HUES48 (cell line): ENCODE measurements at regions not wholly inside any gene's neighbourhood (a gene's known extent, or its start where the extent isn't known, plus 50 kb on each side); places are given as distances from the start of the nearest gene placed in this dataset.
A peak's percentile ranks its signal among the peaks of the same experiment; 100 is the strongest.
"Not testable (repeated sequence)": the region's sequence is repeated elsewhere in the genome, so short reads cannot be mapped to it uniquely, and the experiment has no call there.

Experiments used
- H3K27ac ChIP-seq: one replicate; pipeline ENCODE4 v1.7.0; 2013; ENCODE audit warnings: low read depth, low read length, inconsistent platforms
- H3K27me3 ChIP-seq: 2 replicates; pipeline ENCODE4 v1.6.1; 2013; ENCODE audit warnings: mild to moderate bottlenecking, low read length; ENCODE audit not compliant: control insufficient read depth, insufficient read depth
- H3K36me3 ChIP-seq: 2 replicates; pipeline ENCODE4 v1.6.1; 2013; ENCODE audit warnings: low read length; ENCODE audit not compliant: control insufficient read depth, insufficient read depth
- H3K4me1 ChIP-seq: 2 replicates; pipeline ENCODE4 v1.6.1; 2013; ENCODE audit warnings: mild to moderate bottlenecking, low read length; ENCODE audit not compliant: control insufficient read depth, insufficient read depth
- H3K4me3 ChIP-seq: 2 replicates; pipeline ENCODE4 v1.5.1; 2013; ENCODE audit warnings: mild to moderate bottlenecking, low read depth, low read length
- H3K9ac ChIP-seq: 2 replicates; pipeline ENCODE4 v1.6.1; 2013; ENCODE audit warnings: mild to moderate bottlenecking, low read depth, low read length, moderate library complexity
- H3K9me3 ChIP-seq: 2 replicates; pipeline ENCODE4 v1.6.1; 2013; ENCODE audit warnings: low read length; ENCODE audit not compliant: control insufficient read depth, insufficient read depth

DNA sequence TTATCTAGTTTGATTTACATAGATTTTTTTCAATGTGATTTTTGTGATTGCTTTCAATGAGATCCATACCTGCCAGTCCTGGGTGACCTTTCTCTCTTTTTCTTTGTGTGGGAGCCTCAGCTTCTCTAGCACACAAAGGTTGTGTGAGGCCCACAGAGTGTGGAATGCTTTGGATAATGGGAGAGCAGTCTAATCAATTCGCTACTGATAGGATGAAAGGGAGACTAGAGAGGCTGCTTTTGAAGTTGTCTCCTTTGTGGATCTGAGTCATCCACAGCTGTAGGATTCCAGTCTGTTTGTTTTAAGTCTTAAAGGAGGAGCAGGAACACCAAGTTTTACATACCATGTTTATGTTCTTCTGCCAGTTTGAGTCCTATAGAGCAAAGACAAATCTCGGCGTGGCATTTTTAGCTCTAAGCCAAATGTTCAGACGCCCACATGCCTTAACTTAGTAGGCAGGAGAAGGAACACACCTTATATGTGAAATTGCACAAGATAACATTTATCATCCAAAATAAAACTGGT lies 330.0 kb downstream of the ARL4A start:
- peak overlapping the region; percentile 20; the same call in 1 of the 2 replicates for H3K9ac ChIP-seq
- peaks cover 35% of the 10 kb centered on the region for H3K4me1 ChIP-seq
- H3K4me3 ChIP-seq = no peak overlapping the region
- peak overlapping the region; percentile 97 for H3K27ac ChIP-seq
- H3K9me3 ChIP-seq = no peaks in the 10 kb centered on the region
- H3K36me3 ChIP-seq = no peaks in the 10 kb centered on the region
- H3K27me3 ChIP-seq = no peaks in the 10 kb centered on the region

DNA sequence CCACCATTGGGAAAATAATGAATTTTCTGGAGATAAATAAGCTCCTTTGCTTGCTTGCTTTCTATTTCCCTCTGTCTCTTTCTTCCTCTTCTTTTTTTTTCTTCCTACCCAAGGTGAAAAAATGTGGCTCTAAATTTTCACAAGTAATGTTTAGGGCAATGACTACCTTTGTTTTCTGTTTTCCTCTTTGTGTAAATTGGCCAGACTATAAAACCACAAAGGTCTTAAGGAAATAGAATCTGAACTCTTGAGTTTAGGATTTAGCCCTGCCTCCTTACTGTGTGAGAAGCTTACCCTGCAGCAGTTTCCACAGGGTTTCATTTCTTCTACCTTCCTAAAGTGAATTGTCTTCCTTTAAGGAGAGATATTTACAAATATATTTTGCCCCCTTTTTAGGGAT lies 330.4 kb downstream of the ARL4A start:
- no peaks in the 10 kb centered on the region for H3K9me3 ChIP-seq
- H3K27ac ChIP-seq = peak overlapping the region; percentile 97
- no peaks in the 10 kb centered on the region for H3K27me3 ChIP-seq
- H3K9ac ChIP-seq = peak overlapping the region; percentile 20; the same call in 1 of the 2 replicates
- no peaks in the 10 kb centered on the region for H3K36me3 ChIP-seq
- peaks cover 36% of the 10 kb centered on the region for H3K4me1 ChIP-seq
- H3K4me3 ChIP-seq = no peak overlapping the region

DNA sequence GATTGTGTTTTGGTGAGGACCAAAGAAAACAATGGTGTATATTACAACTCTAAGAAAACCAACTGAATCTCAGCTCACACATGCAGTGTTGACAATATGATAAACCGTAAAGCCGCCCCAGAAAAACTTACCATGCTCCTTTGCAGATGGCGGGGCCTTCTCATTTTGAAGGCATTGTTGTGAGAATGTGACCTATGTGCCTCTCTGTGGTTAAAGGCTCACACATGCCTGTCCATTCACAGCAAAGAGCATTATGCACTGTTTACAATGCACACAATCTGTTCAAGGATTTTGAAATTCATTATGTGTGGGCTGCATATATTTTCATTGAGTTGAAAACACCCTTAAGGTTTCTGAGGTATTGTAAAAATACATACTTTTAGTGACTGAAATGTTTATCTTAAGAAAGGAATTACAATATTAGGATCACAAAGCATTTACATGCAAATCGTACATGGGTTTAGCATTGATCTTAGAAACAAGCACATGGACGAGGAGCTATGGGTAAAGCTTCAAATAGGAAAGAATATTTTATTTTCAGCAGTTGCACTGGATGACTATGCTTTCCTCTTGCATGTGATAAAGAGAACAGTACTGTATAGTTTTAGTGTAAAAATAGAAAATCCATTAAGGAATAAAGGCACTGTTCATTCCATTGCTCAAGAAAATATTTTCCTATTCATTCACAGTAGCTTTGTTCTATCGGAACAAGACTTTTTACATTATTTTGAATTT lies 334.3 kb downstream of the ARL4A start:
- Histone ChIP-seq H3K27ac (peak overlapping the region; percentile 40), H3K36me3 (no peaks in the 10 kb centered on the region), H3K4me1 (peaks cover 31% of the 10 kb centered on the region), H3K27me3 (no peaks in the 10 kb centered on the region), H3K9ac (no peak overlapping the region), H3K9me3 (no peaks in the 10 kb centered on the region), H3K4me3 (no peak overlapping the region)

DNA sequence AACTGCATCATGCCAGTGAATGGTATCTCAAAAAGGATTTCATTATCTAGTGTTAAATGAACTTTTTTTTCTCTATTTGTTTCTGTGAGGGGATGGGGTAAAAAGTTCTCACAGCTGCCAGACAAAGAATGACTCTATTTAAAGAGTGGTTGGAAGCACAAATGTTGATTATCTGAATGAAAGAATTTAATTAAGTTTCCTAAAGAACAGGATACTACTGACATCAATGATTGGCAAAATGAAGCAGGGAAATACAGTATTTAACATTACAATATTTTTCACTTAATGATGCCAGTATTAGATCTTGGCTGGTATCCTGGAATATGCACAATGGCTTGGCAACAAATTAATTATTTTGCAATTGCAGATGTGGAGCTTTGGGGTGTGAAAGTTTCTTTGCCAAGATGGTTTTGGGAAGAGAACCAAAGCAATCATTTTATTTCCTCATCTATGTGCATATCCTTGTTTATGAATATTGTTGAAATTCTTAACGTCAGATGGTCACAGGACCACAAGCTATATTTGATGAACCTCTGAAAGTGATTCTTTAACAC lies 336.8 kb downstream of the ARL4A start:
- peaks cover 13% of the 10 kb centered on the region for H3K4me1 ChIP-seq
- no peaks in the 10 kb centered on the region for H3K36me3 ChIP-seq
- no peak overlapping the region for H3K9ac ChIP-seq
- H3K4me3 ChIP-seq = no peak overlapping the region
- no peak overlapping the region for H3K27ac ChIP-seq
- H3K27me3 ChIP-seq = no peaks in the 10 kb centered on the region
- no peaks in the 10 kb centered on the region for H3K9me3 ChIP-seq

DNA sequence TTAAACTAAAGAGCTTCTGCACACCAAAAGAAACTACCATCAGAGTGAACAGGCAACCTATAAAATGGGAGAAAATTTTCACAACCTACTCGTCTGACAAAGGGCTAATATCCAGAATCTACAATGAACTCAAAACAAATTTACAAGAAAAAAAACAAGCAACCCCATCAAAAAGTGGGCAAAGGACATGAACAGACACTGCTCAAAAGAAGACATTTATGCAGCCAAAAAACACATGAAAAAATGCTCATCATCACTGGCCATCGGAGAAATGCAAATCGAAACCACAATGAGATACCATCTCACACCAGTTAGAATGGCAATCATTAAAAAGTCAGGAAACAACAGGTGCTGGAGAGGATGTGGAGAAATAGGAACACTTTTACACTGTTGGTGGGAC lies 337.6 kb downstream of the ARL4A start:
- H3K4me1 ChIP-seq = peaks cover 13% of the 10 kb centered on the region
- not testable (repeated sequence) for H3K9me3 ChIP-seq, H3K36me3 ChIP-seq, H3K9ac ChIP-seq, H3K27ac ChIP-seq, H3K27me3 ChIP-seq, H3K4me3 ChIP-seq

DNA sequence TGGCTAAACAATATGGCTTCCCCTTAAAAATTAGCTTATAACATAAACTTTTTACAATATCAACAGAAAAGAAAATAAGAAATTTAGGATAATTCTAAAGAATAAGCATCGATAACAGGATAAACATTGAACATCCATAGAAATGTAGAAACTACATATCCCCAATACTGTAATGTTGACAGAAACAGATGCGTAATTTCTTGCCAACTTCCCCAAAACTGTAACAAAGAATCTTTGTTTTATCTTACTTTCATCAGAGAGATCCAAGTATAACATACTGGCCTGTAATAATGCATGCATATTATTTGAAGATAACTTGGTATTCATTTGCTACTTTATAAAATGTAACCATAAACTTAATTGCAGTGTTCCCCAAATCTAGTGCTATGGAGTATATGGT lies 339.9 kb downstream of the ARL4A start:
- Histone ChIP-seq H3K4me1 (peaks cover 9% of the 10 kb centered on the region), H3K9me3 (no peaks in the 10 kb centered on the region), H3K9ac (no peak overlapping the region), H3K36me3 (no peaks in the 10 kb centered on the region), H3K27ac (no peak overlapping the region), H3K4me3 (no peak overlapping the region), H3K27me3 (no peaks in the 10 kb centered on the region)

DNA sequence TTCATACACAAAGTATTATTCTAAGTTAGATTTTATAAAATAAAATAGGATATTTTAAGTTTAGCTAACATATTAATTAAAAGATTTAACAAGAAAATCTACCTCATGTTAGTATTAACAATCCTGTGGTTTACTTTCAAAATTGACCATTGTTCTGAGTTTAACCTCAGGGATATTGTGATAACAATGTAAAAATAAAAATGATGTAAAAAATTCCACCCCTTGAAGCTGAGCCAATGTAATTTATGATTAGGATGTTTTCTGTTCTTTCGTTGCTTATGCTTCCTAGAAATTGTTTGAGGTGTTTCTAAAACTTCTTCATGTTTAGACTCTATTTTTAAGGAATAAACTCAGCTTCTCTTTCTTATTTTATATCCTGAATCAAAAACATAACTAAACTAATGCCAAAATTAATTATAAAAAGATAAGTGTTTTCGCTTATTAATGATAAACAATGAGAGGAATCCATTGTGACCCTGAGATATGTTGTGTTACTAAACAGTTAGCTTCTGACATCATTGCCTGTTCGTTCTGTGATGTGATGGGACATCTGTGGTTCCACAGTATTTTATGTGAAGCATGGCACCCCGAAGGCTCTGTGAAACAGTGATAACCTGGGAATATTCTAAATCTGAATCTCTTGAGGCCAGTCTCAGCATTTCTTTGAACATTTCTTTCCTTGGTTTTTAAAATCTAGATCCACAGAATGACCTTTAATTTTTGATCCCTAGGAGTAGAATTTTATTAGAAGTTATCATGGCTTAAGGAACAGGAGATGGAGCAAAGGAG lies 340.8 kb downstream of the ARL4A start:
- Histone ChIP-seq H3K36me3 (no peaks in the 10 kb centered on the region), H3K4me1 (peaks cover 16% of the 10 kb centered on the region), H3K27ac (no peak overlapping the region), H3K9ac (no peak overlapping the region), H3K4me3 (no peak overlapping the region), H3K9me3 (no peaks in the 10 kb centered on the region), H3K27me3 (no peaks in the 10 kb centered on the region)

DNA sequence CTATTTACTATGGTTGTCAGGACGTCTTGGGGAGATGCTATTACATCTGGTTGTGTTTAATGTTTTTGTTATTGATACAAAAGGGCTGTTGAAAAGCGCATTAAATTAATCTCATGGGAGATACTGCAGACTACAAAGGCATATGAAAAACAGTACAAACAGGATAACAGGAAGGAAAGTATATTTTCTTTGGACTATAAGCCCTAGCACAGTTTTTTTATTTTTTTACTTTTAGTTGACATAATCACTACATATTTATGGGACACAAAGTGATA lies 341.3 kb downstream of the ARL4A start:
- H3K4me3 ChIP-seq = no peak overlapping the region
- H3K4me1 ChIP-seq = peaks cover 21% of the 10 kb centered on the region

DNA sequence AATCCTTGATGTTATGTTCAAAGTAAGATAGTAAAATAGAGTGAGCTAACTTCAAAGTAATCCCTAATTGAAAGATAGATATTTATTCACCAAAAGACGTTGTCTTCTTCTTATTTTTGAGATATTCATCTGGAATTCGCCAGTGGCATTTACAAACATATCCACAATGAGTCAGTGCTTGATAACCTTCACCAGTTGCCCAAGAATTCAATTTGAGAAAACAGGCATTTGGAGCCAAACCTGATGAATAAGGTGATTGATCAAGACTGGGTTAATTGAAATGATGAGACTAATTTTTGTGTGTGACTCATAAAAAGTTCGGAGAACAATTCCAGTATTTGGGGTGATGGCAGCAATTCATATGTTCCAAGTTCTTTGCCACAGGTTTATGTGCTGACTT lies 344.0 kb downstream of the ARL4A start:
- no peaks in the 10 kb centered on the region for H3K27me3 ChIP-seq
- H3K9me3 ChIP-seq = peaks cover 10% of the 10 kb centered on the region; the same call in 1 of the 2 replicates
- H3K4me3 ChIP-seq = no peak overlapping the region
- H3K9ac ChIP-seq = no peak overlapping the region
- H3K36me3 ChIP-seq = no peaks in the 10 kb centered on the region
- H3K27ac ChIP-seq = no peak overlapping the region
- H3K4me1 ChIP-seq = peaks cover 29% of the 10 kb centered on the region

More for the DNA sequence above, 341.3 kb downstream of the ARL4A start:
- Histone ChIP-seq H3K9ac (no peak overlapping the region), H3K27me3 (no peaks in the 10 kb centered on the region), H3K27ac (no peak overlapping the region), H3K9me3 (no peaks in the 10 kb centered on the region), H3K36me3 (no peaks in the 10 kb centered on the region)

DNA sequence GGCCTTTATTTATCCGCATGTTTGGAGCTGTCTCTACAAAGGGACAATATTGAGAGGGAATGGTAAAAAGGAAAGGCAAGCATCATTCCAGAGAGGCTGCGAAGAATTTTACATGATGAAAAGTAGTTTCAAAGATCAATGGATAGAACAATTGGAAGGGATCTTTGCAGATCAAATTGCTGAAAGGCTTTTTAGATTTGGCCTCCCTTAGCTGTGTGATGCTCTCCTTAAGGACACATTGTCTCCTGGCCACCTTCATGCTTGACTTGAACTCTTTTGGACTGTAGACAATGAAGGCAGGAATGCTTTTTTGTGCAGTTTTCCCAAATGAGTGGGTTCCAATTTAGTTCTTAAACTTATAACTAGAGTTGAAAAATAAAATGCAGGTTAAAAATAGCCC lies 344.7 kb downstream of the ARL4A start:
- peaks cover 29% of the 10 kb centered on the region for H3K4me1 ChIP-seq
- H3K27ac ChIP-seq = peak overlapping the region; percentile 87
- H3K9me3 ChIP-seq = peaks cover 12% of the 10 kb centered on the region; the same call in 1 of the 2 replicates
- H3K9ac ChIP-seq = no peak overlapping the region
- no peaks in the 10 kb centered on the region for H3K36me3 ChIP-seq
- no peak overlapping the region for H3K4me3 ChIP-seq
- no peaks in the 10 kb centered on the region for H3K27me3 ChIP-seq

DNA sequence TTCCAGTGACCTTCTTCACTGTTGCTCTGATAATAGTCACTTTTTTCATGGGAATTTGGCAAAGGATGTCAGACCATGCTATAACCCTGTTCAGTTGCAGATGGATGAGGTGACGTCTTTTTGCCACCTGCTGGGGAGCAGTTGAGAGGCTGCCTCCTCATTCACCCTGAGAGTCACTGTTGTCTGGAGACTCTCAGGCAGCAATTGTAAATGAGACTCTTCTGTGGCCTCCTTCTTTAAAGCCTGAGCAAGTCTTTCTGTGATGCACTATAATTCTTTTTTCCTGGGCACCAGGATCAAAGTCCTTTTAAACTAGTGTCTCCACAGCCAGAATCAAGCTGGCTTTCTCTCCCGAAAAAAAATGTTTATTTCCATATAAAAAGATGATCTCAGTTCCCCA lies 345.1 kb downstream of the ARL4A start:
- Histone ChIP-seq H3K36me3 (no peaks in the 10 kb centered on the region), H3K9me3 (peaks cover 12% of the 10 kb centered on the region; the same call in 1 of the 2 replicates), H3K4me3 (no peak overlapping the region), H3K4me1 (peaks cover 29% of the 10 kb centered on the region), H3K9ac (no peak overlapping the region), H3K27me3 (no peaks in the 10 kb centered on the region), H3K27ac (peak overlapping the region; percentile 87)
